Psoas muscle (tissue), 7 donors: ENCODE measurements at regions not wholly inside any gene's neighbourhood (a gene's known extent, or its start where the extent isn't known, plus 50 kb on each side); places are given as distances from the start of the nearest gene placed in this dataset.

Source experiments
- ATAC-seq, 4 donors: fragments of 200-7000 bp; cut with Tn5 transposase; one replicate each; pipeline ENCODE4 v1.9.1; 2020; ENCODE audit warnings: moderate library complexity in 3 of 4, mild to moderate bottlenecking in 2 of 4
- DNase-seq, 2 donors: peaks; one replicate each; pipeline ENCODE4 v3.0.0-alpha.2; 2020
- H3K27ac ChIP-seq: fragments of 200-600 bp; one replicate; pipeline ENCODE4 v1.8.0; 2022
- H3K27me3 ChIP-seq, 3 donors: fragments of 200-600 bp in 1 of 3; one replicate each; pipeline versions ENCODE4 v1.6.1 to v1.8.0; 2013 to 2022; ENCODE audit warnings: low read length in 2 of 3, mild to moderate bottlenecking in 2 of 3, moderate library complexity in 1 of 3; ENCODE audit not compliant: insufficient read depth in 3 of 3
- H3K36me3 ChIP-seq, 2 donors: fragments of 200-600 bp in 1 of 2; one replicate each; pipeline versions ENCODE4 v1.6.1 to v1.8.0; 2013 to 2022; ENCODE audit warnings: low read depth in 1 of 2, mild to moderate bottlenecking in 1 of 2, moderate library complexity in 1 of 2; ENCODE audit not compliant: insufficient read depth in 1 of 2
- H3K4me1 ChIP-seq: fragments of 200-600 bp; one replicate; pipeline ENCODE4 v1.8.0; 2022
- H3K4me3 ChIP-seq: fragments of 200-600 bp; one replicate; pipeline ENCODE4 v1.8.0; 2022; ENCODE audit warnings: mild to moderate bottlenecking
- H3K9me3 ChIP-seq: fragments of 200-600 bp; one replicate; pipeline ENCODE4 v1.8.0; 2022
- WGBS, 3 donors: extraction: QIAGEN DNeasy Blood & Tissue Kit; methylation state at CpG; one replicate each; pipeline versions ENCODE4 v1.1.6 to v1.1.7; 2013; 5-methylcytosine and 5-hydroxymethylcytosine counted together
- intact Hi-C, 2 donors: fragments of 100-400 bp; cut with DNase I; formaldehyde crosslinking; loops; one replicate each; pipeline versions ENCODE4 v1.11.0 to v1.14.2; 2022
- TF ChIP-seq, protein P1 (sequence below): fragments of 200-600 bp; IDR thresholded peaks from one replicate; pipeline ENCODE4 v1.8.0; 2022; ENCODE audit warnings: antibody characterized with exemption
- donor health status: healthy with polysubstance abuse.
- donor health status: DM: no; HTN: no; CAD: no; lungs with moderate emphysema.
- donor health status: Bipolar disorder and iron deficiency.
- donor health status: healthy.
- donor health status: DM: yes; HTN: yes; CAD: no.
- donor health status: DM: no; HTN: no; CAD: no.
- donor health status: DM: yes; HTN: yes; CAD: no.

DNA sequence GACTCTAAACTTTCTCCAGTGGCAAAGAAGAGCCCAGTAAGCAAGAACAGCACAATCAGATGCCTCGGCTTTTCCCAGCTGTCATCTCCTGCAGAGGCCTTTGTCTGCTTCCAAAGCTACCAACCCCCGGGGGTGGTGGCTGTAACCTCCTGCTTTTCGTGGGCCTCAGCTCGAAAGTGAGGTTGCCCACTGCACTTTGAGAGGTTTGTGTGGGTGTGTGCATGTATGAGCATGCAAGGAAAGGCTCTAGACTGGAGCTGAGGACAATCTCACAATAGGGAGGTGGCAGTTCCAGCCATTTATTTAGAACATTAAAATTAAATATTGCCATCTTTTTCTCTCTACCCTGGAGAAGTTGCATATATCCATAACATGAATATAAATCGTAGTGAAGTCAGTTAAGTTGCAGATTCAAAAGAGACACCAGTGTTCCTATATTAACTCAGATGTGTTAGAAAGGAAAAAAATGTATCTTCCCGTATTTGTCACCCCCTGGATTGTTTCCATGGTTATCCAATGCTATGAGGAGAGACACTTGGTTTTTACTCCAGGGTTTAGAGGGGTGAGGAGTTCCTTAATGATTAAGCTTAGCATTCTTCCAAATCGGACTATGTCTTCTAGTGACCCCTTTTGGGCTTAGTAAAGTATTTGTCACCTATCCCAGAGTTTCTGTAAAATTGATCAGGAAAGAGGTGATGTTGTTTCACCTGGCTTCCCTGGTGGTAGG, 781.1 kb downstream of the INHBA start:
- no peaks in the 10 kb centered on the region for H3K9me3 ChIP-seq
- no peaks in the 10 kb centered on the region for H3K4me1 ChIP-seq
- intact Hi-C loops = no loop called here
- no peak overlapping the region for H3K4me3 ChIP-seq
- TF ChIP-seq, protein P1, sequence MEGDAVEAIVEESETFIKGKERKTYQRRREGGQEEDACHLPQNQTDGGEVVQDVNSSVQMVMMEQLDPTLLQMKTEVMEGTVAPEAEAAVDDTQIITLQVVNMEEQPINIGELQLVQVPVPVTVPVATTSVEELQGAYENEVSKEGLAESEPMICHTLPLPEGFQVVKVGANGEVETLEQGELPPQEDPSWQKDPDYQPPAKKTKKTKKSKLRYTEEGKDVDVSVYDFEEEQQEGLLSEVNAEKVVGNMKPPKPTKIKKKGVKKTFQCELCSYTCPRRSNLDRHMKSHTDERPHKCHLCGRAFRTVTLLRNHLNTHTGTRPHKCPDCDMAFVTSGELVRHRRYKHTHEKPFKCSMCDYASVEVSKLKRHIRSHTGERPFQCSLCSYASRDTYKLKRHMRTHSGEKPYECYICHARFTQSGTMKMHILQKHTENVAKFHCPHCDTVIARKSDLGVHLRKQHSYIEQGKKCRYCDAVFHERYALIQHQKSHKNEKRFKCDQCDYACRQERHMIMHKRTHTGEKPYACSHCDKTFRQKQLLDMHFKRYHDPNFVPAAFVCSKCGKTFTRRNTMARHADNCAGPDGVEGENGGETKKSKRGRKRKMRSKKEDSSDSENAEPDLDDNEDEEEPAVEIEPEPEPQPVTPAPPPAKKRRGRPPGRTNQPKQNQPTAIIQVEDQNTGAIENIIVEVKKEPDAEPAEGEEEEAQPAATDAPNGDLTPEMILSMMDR = no peak
- no peaks in the 10 kb centered on the region for H3K36me3 ChIP-seq
- WGBS, 3 donors = 68 to 74% (median 73%) methylated on average over 7 of the region's 7 CpGs
- DNase-seq (no peak), ATAC-seq (no peak)
- no peaks in the 10 kb centered on the region for H3K27me3 ChIP-seq
- H3K27ac ChIP-seq = no peak overlapping the region

DNA sequence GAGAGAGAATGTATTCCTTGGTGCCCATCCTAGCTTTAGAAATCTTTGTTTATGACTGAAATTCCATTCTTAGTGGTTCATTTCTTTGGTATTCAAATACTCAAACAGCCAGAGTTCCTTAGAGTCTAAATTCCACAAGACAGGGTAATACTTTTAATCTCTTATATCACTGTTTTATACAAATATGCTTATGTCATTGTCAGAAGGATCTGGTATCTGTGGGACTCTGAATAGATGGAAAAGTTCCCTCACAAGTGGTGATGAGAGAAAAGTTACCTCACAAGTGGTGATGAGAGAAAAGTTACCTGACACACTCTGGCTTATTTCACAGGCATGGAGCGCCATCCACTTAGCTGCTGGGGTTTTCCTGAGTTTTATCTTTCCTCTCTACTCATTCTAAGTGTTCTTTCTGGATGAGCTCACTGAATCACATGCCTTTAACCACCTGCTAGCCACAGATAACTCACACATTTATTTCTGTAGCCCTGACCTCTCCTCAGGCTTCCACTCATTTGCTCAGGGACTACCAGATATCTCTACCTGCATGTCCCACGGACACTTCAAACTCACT, 784.0 kb downstream of the SUGCT start:
- no peaks in the 10 kb centered on the region for H3K27me3 ChIP-seq
- 86 to 98% (median 91%) methylated on average over 2 of the region's 2 CpGs for WGBS, 3 donors
- no peaks in the 10 kb centered on the region for H3K36me3 ChIP-seq
- DNase-seq (no peak), ATAC-seq (peak; percentile 55 to 88 (median 72))
- TF ChIP-seq, protein P1 = no peak
- intact Hi-C loops = no loop called here
- H3K27ac ChIP-seq = no peak overlapping the region
- no peaks in the 10 kb centered on the region for H3K9me3 ChIP-seq
- H3K4me3 ChIP-seq = no peak overlapping the region
- no peaks in the 10 kb centered on the region for H3K4me1 ChIP-seq

DNA sequence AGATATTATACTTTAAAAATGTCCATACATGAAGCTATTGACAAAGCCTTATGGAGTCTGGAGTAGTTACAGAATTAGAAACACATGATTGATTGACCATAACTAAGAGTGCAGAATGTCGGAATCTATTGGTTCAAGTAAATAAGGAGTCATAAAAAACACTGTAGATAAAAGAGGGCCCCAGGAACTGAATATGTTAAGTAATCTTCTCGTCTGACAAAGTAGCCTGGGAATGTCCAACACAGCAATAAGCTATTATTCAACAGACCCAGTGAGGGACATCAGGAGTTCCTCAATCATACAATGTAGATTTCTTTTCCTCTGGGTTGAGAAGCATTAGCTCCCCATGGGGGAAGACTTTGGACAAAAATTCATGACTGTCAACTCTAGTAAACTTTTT, 782.0 kb downstream of the SUGCT start:
- Histone ChIP-seq H3K36me3 (no peaks in the 10 kb centered on the region), H3K9me3 (no peaks in the 10 kb centered on the region), H3K4me1 (no peaks in the 10 kb centered on the region), H3K4me3 (no peak overlapping the region), H3K27me3 (no peaks in the 10 kb centered on the region), H3K27ac (no peak overlapping the region)
- no peak for DNase-seq
- TF ChIP-seq, protein P1 = no peak
- no peak for ATAC-seq
- WGBS, 3 donors = 38 to 63% (median 50%) methylated on average over 2 of the region's 2 CpGs
- intact Hi-C loops = no loop called here

DNA sequence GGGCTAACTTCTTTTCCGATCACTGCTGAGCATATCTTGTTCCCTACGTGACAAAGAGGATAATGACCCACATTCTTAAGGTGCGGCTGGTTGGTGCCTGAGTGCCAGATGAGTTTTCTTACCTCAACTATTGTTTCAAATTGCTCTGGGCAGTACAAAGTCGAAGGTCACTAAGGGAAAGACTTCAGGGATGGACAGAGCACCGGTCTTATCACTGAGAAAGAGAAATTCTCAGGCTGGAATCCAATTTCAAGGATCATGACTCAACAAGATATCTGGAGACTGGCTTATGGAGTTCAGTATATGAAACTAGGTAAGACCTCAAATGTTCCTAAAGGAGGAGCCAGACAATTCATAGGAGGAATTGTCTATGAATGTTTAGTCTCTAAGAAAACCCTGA, 780.3 kb downstream of the SUGCT start:
- Histone ChIP-seq H3K27ac (no peak overlapping the region), H3K9me3 (no peaks in the 10 kb centered on the region), H3K4me1 (no peaks in the 10 kb centered on the region), H3K4me3 (no peak overlapping the region), H3K27me3 (no peaks in the 10 kb centered on the region), H3K36me3 (no peaks in the 10 kb centered on the region)
- ATAC-seq (no peak), DNase-seq (no peak)
- TF ChIP-seq, protein P1 = no peak
- 76 to 87% (median 78%) methylated on average over 5 of the region's 5 CpGs for WGBS, 3 donors
- intact Hi-C loops = no loop called here
